CD4-positive, alpha-beta memory T cell (primary cell): ENCODE measurements at regions not wholly inside any gene's neighbourhood (a gene's known extent, or its start where the extent isn't known, plus 50 kb on each side); places are given as distances from the start of the nearest gene placed in this dataset.
A peak's percentile ranks its signal among the peaks of the same experiment; 100 is the strongest.

Source experiments
- CTCF ChIA-PET: fragments of 350-600 bp; sonication (Branson Sonifier 250); formaldehyde crosslinking; loops from one replicate; lab custom pipeline; 2021; ENCODE audit warnings: inconsistent platforms; ENCODE audit not compliant: partially characterized antibody; lab: Charles Lee
- POLR2A ChIA-PET: fragments of 350-600 bp; sonication (Branson Sonifier 250); formaldehyde crosslinking; loops from one replicate; lab custom pipeline; 2021; ENCODE audit not compliant: partially characterized antibody; lab: Charles Lee
- DNase-seq, 5 donors: peaks; one replicate each; pipeline versions ENCODE4 v3.0.0 to v3.0.0-alpha.2; 2020 to 2022; ENCODE audit warnings: mixed read lengths in 1 of 5
- H3K27ac ChIP-seq: one replicate; pipeline ENCODE4 v1.7.0; 2013; ENCODE audit warnings: low read depth, low read length
- H3K27me3 ChIP-seq: 2 replicates; pipeline ENCODE4 v1.7.0; 2013; ENCODE audit warnings: mild to moderate bottlenecking, low read length, moderate library complexity; ENCODE audit not compliant: insufficient read depth
- H3K36me3 ChIP-seq: 2 replicates; pipeline ENCODE4 v1.7.0; 2013; ENCODE audit warnings: mild to moderate bottlenecking, low read length, moderate library complexity; ENCODE audit not compliant: insufficient read depth
- H3K4me1 ChIP-seq: 2 replicates; pipeline ENCODE4 v1.7.0; 2013; ENCODE audit warnings: mild to moderate bottlenecking, low read length, moderate library complexity; ENCODE audit not compliant: insufficient read depth
- H3K4me3 ChIP-seq, 2 donors: one replicate each; pipeline ENCODE4 v1.7.0; 2013; ENCODE audit warnings: low read length in 2 of 2, mild to moderate bottlenecking in 1 of 2
- H3K9me3 ChIP-seq, 2 donors: one replicate each; pipeline ENCODE4 v1.7.0; 2013; ENCODE audit warnings: low read length in 2 of 2, control low read depth in 1 of 2; ENCODE audit not compliant: control insufficient read depth in 1 of 2
- H3K27ac Mint-ChIP-seq, 7 donors: one replicate each; pipeline ENCODE4 v1.8.0; 2020 to 2021; ENCODE audit warnings: mixed read lengths in 7 of 7, mild to moderate bottlenecking in 6 of 7, inconsistent platforms in 3 of 7, moderate library complexity in 3 of 7
- H3K27me3 Mint-ChIP-seq, 2 donors: one replicate each; pipeline ENCODE4 v1.8.0; 2020 to 2021; ENCODE audit warnings: mixed read lengths in 2 of 2
- H3K36me3 Mint-ChIP-seq, 2 donors: one replicate each; pipeline ENCODE4 v1.8.0; 2020 to 2021; ENCODE audit warnings: mixed read lengths in 2 of 2, inconsistent platforms in 1 of 2, mild to moderate bottlenecking in 1 of 2
- H3K4me1 Mint-ChIP-seq, 4 donors: one replicate each; pipeline ENCODE4 v1.8.0; 2020 to 2021; ENCODE audit warnings: mixed read lengths in 4 of 4, mild to moderate bottlenecking in 1 of 4
- H3K4me3 Mint-ChIP-seq, 8 donors: one replicate each; pipeline ENCODE4 v1.8.0; 2020 to 2021; ENCODE audit warnings: mixed read lengths in 8 of 8, mild to moderate bottlenecking in 7 of 8, moderate library complexity in 6 of 8, inconsistent platforms in 3 of 8
- H3K9me3 Mint-ChIP-seq, 8 donors: one replicate each; pipeline ENCODE4 v1.8.0; 2020 to 2021; ENCODE audit warnings: mixed read lengths in 8 of 8, mild to moderate bottlenecking in 5 of 8, inconsistent platforms in 3 of 8, moderate library complexity in 1 of 8
- intact Hi-C: fragments of 100-400 bp; cut with micrococcal nuclease; formaldehyde crosslinking; loops from one replicate; pipeline ENCODE4 v1.15.1; 2023

DNA sequence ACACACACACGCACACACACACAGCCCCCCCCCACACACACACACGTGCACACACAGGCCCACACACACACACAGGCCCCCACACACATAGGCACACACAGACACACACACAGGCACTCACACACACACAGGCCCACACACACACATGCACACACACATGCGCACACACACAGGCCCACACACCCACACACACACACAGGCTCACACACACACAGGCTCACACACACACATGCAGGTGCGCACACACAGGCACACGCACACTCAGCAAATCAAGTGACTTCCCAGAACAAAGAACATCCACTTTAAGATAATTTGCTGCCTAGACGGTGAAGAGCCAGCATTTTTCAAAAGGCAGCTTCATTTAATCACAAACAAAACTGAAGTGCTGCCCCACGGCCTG, 78.5 kb upstream of the FBRSL1 start:
- Histone ChIP-seq H3K4me3 (no peak overlapping the region), H3K4me1 (peaks cover 12% of the 10 kb centered on the region), H3K27me3 (no peaks in the 10 kb centered on the region), H3K27ac (no peak overlapping the region), H3K9me3 (no peaks in the 10 kb centered on the region), H3K36me3 (no peaks in the 10 kb centered on the region)
- Mint-ChIP-seq H3K4me1 (peaks cover 0 to 1% (median 0%) of the 10 kb centered on the region in 4 donors), H3K9me3 (no peaks in the 10 kb centered on the region), H3K36me3 (no peaks in the 10 kb centered on the region), H3K27me3 (no peaks in the 10 kb centered on the region), H3K27ac (peak overlapping the region in 3 of 7 donors; percentile 68 to 85 (median 77)), H3K4me3 (no peak overlapping the region)
- ChIA-PET POLR2A (no interaction called here), CTCF (no interaction called here)
- intact Hi-C loops, result no loop called here
- no peak for DNase-seq

DNA sequence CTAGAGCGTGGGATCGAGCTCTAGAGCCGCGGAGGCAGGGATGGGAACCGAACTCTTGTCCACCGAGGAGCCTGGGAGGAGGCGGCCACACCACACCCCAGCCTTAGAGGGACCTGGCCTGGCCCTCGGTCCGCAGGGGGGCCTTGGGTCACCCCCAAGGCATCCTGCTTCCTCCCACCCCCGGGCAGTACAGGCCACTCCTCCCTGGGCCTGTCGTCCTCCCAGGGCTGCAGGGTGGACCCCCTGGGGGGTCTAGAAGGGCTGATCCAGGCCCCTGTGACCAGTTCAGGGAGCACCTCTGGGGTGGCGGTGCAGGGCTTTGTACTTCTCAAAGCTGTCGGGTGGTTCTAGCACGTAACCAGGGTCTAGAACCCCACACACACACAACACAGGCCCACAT, 79.1 kb upstream of the FBRSL1 start:
- intact Hi-C loops, result no loop called here
- H3K27me3 ChIP-seq, result no peaks in the 10 kb centered on the region
- Mint-ChIP-seq H3K36me3 (no peaks in the 10 kb centered on the region), H3K27ac (peak overlapping the region in 1 of 7 donors; percentile 85), H3K27me3 (no peaks in the 10 kb centered on the region), H3K4me1 (peaks cover 0 to 1% (median 0%) of the 10 kb centered on the region in 4 donors), H3K9me3 (no peaks in the 10 kb centered on the region), H3K4me3 (no peak overlapping the region)
- CTCF ChIA-PET, result no interaction called here
- no peaks in the 10 kb centered on the region for H3K36me3 ChIP-seq
- no peak overlapping the region for H3K4me3 ChIP-seq
- peaks cover 12% of the 10 kb centered on the region for H3K4me1 ChIP-seq
- no peak for DNase-seq
- H3K9me3 ChIP-seq, result no peaks in the 10 kb centered on the region
- POLR2A ChIA-PET, result no interaction called here
- H3K27ac ChIP-seq, result no peak overlapping the region

DNA sequence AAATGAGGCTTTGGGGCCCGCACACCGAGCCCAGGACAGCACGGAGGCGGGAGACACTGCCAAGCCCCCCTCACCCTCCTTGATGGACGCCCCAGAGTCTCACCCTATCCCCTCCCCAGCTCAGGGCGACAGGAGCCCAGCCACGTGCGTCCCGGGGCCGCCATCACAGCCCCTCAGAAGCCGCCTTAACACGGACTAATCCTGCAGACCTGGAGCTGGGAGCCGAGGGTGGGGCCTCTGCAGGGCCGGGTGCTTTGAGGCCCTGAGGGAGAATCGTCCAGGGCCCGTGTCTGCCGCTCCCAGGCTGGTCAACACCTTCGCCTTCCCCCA, 79.7 kb upstream of the FBRSL1 start:
- peaks cover 0 to 1% of the 10 kb centered on the region in 2 donors for H3K27me3 Mint-ChIP-seq
- DNase-seq, result no peak
- H3K4me3 ChIP-seq, result no peak overlapping the region
- H3K4me1 ChIP-seq, result peaks cover 10% of the 10 kb centered on the region
- no peaks in the 10 kb centered on the region for H3K9me3 Mint-ChIP-seq
- no peaks in the 10 kb centered on the region for H3K36me3 ChIP-seq
- peaks cover 0 to 1% (median 0%) of the 10 kb centered on the region in 4 donors for H3K4me1 Mint-ChIP-seq
- no peaks in the 10 kb centered on the region for H3K27me3 ChIP-seq
- intact Hi-C loops, result no loop called here
- ChIA-PET POLR2A (no interaction called here), CTCF (interaction anchor here (0.9 kb wide), 1 partner anchor 113 kb away, joined by 4 read pairs; no protein-coding TSS in a partner anchor)
- H3K4me3 Mint-ChIP-seq, result no peak overlapping the region
- H3K9me3 ChIP-seq, result no peaks in the 10 kb centered on the region
- no peaks in the 10 kb centered on the region for H3K36me3 Mint-ChIP-seq
- H3K27ac ChIP-seq, result no peak overlapping the region
- H3K27ac Mint-ChIP-seq, result no peak overlapping the region

DNA sequence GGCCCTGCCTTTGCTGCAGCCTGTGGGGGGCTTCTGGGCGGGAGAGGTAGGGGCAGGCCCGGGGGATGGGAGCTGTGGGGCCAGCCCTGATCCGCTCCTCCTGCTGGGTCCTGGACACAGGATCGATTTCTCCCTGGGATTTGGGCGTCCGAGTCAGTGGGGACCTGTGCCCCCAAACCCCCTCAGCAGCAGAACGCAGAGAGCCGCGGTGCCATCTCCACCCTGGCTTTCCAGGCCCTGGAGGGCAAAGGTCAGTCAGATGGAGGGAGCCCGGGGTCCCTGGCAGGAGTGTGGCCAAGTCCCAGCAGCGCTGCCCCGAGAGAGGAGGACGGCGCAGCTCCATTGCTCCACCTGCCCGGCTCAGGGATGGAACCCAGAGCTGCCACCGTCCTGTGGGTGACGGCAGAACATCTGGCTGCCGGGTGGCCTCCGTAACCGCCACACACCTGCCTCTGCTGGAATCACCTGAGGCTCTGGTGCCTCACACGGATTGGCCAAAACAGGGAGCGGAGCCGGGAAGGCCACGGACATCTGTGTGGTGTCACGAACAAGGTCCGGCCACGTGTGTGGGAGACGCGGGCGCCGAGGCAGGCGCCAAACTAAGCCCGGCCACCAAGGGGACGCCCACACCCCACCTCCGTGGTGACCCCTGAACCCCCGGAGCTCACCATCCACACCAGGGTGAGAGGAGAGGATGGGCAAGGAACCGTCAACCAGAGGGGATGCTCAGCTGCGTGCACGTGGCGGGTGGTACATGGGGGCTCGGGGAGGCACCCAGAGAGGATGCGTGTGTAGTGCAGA, 80.3 kb upstream of the FBRSL1 start:
- no peaks in the 10 kb centered on the region for H3K4me1 Mint-ChIP-seq
- Histone ChIP-seq H3K27ac (no peak overlapping the region), H3K36me3 (no peaks in the 10 kb centered on the region), H3K9me3 (no peaks in the 10 kb centered on the region), H3K27me3 (no peaks in the 10 kb centered on the region), H3K4me3 (no peak overlapping the region), H3K4me1 (peaks cover 4% of the 10 kb centered on the region)
- H3K36me3 Mint-ChIP-seq, result no peaks in the 10 kb centered on the region
- peaks cover 0 to 1% of the 10 kb centered on the region in 2 donors for H3K27me3 Mint-ChIP-seq
- no peak overlapping the region for H3K4me3 Mint-ChIP-seq
- H3K27ac Mint-ChIP-seq, result no peak overlapping the region
- no peaks in the 10 kb centered on the region for H3K9me3 Mint-ChIP-seq
- ChIA-PET POLR2A (no interaction called here), CTCF (interaction anchor here (0.9 kb wide), 1 partner anchor 113 kb away, joined by 4 read pairs; no protein-coding TSS in a partner anchor)
- intact Hi-C loops, result no loop called here
- DNase-seq, result no peak

DNA sequence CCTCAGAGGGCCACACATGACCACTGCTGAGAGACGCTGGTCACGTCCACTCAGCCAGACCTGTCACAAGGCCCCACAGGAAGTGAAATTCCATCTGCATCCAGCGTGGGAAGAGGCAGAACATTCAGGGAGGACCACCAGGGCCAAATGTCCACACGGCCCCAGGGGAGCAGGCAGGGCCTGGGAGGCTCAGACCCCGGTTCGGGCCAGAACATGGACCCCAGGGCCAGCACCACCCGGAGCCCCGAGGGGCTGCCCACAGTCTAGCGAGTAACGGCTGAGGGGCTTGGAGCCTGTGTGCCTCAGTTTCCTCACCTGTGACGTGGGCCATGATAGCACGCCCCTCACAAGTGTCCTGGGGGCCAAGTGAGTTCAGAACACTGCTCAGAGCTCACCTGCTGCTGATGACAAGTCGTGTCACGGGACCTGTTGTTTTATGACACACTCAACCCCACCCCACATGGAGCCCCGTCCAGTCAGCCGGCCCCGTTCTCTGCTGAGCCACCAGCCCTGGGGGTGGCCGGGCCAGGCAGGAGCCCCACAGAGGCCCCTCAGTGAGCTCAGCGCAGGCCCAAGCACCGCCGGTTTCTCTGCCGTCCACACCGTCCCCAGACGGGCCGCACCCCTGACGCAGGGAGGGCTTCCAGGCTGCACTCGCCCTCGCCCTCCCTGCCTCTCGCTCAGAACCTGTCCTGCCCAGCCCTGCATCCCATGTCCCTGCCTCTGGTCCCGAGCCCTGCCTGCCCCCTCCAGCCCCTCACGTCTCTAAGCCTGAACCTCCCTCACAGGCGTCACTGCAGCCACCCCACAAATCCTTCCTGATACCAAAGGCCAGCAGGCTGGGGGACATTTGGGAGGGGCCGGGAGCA, 79.5 kb upstream of the GALNT9 start:
- Mint-ChIP-seq H3K36me3 (no peaks in the 10 kb centered on the region), H3K4me3 (no peak overlapping the region), H3K4me1 (no peaks in the 10 kb centered on the region), H3K27ac (peak overlapping the region in 1 of 7 donors; percentile 30), H3K9me3 (no peaks in the 10 kb centered on the region), H3K27me3 (peaks cover 0 to 1% of the 10 kb centered on the region in 2 donors)
- H3K27me3 ChIP-seq, result no peaks in the 10 kb centered on the region
- H3K4me3 ChIP-seq, result no peak overlapping the region
- H3K36me3 ChIP-seq, result no peaks in the 10 kb centered on the region
- no peak for DNase-seq
- no peaks in the 10 kb centered on the region for H3K9me3 ChIP-seq
- ChIA-PET CTCF (no interaction called here), POLR2A (no interaction called here)
- no peak overlapping the region for H3K27ac ChIP-seq
- H3K4me1 ChIP-seq, result no peaks in the 10 kb centered on the region
- intact Hi-C loops, result no loop called here

DNA sequence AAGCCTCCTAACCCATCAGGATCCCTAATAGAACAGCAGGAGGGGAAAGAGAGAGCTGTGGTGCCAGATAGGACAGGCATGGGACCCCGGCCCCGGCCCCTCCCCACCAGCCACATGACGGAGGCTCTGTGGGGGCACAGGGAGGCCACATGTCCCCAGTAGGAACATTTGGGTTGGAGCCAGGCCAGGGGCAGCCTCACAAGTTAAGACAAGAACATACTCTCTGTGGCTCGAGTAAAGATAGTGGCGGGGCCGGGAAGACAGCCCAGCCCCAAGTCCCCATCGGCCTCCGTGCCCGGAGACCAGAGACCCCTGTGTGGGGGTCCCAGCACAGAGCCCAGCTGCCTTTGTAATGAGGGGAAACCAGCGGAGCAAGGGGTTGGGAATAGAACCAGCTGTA, 78.6 kb upstream of the GALNT9 start:
- intact Hi-C loops, result no loop called here
- no peak for DNase-seq
- H3K9me3 ChIP-seq, result no peaks in the 10 kb centered on the region
- Mint-ChIP-seq H3K36me3 (no peaks in the 10 kb centered on the region), H3K27me3 (peaks cover 4 to 6% of the 10 kb centered on the region in 2 donors), H3K9me3 (no peaks in the 10 kb centered on the region), H3K4me1 (no peaks in the 10 kb centered on the region), H3K27ac (no peak overlapping the region), H3K4me3 (no peak overlapping the region)
- no peaks in the 10 kb centered on the region for H3K4me1 ChIP-seq
- ChIA-PET POLR2A (no interaction called here), CTCF (no interaction called here)
- no peaks in the 10 kb centered on the region for H3K27me3 ChIP-seq
- H3K27ac ChIP-seq, result no peak overlapping the region
- no peaks in the 10 kb centered on the region for H3K36me3 ChIP-seq
- no peak overlapping the region for H3K4me3 ChIP-seq

DNA sequence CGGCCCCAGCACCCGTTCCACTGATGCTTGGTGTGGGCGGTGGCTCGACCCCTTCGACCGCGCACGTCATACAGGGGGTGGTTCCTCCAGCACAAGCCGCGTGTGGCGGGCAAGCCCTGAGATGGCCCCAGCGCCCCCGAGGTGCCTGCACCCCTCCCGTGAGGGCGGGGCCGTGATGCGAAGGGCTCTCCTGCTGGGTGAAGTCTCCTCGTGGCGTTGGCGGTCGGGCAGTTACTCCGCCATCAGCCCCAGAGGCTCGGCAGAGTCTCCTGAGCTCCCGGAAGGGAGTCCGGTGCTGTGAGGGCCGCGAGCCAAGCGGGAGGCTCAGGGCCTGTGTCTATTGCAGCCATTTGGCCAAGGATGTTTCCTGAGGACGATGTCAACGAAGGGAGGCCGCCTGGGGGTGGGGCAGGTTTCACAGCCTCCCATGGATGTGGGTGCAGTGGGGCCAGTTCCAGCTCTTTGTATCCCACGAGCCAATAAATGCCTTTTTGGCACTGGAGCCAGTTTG, 78.1 kb upstream of the GALNT9 start:
- Histone ChIP-seq H3K4me3 (no peak overlapping the region), H3K9me3 (no peaks in the 10 kb centered on the region), H3K36me3 (no peaks in the 10 kb centered on the region), H3K27ac (no peak overlapping the region), H3K27me3 (no peaks in the 10 kb centered on the region), H3K4me1 (no peaks in the 10 kb centered on the region)
- Mint-ChIP-seq H3K9me3 (no peaks in the 10 kb centered on the region), H3K27me3 (peaks cover 7 to 8% of the 10 kb centered on the region in 2 donors), H3K4me1 (no peaks in the 10 kb centered on the region), H3K27ac (no peak overlapping the region), H3K36me3 (no peaks in the 10 kb centered on the region), H3K4me3 (no peak overlapping the region)
- intact Hi-C loops, result no loop called here
- DNase-seq, result no peak
- CTCF ChIA-PET, result no interaction called here
- POLR2A ChIA-PET, result no interaction called here
